B cell (primary cell): ENCODE measurements at regions not wholly inside any gene's neighbourhood (a gene's known extent, or its start where the extent isn't known, plus 50 kb on each side); places are given as distances from the start of the nearest gene placed in this dataset.

Experiments
- ATAC-seq: fragments of 200-7000 bp; cut with Tn5 transposase; one replicate; pipeline ENCODE4 v1.10.0; 2021; ENCODE audit warnings: low read depth, mild to moderate bottlenecking, moderate number of reproducible peaks, moderate library complexity
- CTCF ChIA-PET: fragments of 350-600 bp; sonication (Branson Sonifier 250); formaldehyde crosslinking; loops from one replicate; lab custom pipeline; 2021; ENCODE audit warnings: antibody characterized with exemption, inconsistent platforms; lab: Charles Lee
- POLR2A ChIA-PET: fragments of 350-600 bp; sonication (Branson Sonifier 250); formaldehyde crosslinking; loops from one replicate; lab custom pipeline; 2021; ENCODE audit warnings: antibody characterized with exemption; lab: Charles Lee
- DNase-seq: peaks from one replicate; pipeline ENCODE4 v3.0.0; 2013
- H2AFZ ChIP-seq: 2 replicates; pipeline ENCODE4 v1.6.1; 2012; ENCODE audit warnings: mild to moderate bottlenecking, low read depth, low read length; ENCODE audit not compliant: insufficient read depth, poor library complexity, severe bottlenecking
- H3K27ac ChIP-seq, 2 donors: 1 replicate in 1 of 2; 2 replicates in 1 of 2; pipeline ENCODE4 v1.5.1; 2012 to 2013; ENCODE audit warnings: low read length in 2 of 2, mild to moderate bottlenecking in 2 of 2, moderate library complexity in 1 of 2
- H3K27me3 ChIP-seq, 4 experiments: fragments of 200-600 bp in 1 of 4; sonication (generic) in 1 of 4; replicated peaks in 1 of 4; 1 replicate in 2 of 4; 2 replicates in 2 of 4; pipeline versions ENCODE4 v1.6.1 to v1.7.0; 2013 to 2016; ENCODE audit warnings: low read length in 3 of 4, mild to moderate bottlenecking in 2 of 4, mixed read lengths in 1 of 4, moderate library complexity in 1 of 4; ENCODE audit not compliant: insufficient read depth in 4 of 4, control insufficient read depth in 3 of 4; ENCODE audit errors: control extremely low read depth in 1 of 4
- H3K36me3 ChIP-seq, 2 experiments: replicated peaks in 1 of 2; 1 replicate in 1 of 2; 2 replicates in 1 of 2; pipeline versions ENCODE4 v1.6.1 to v1.7.1; 2013; ENCODE audit warnings: low read length in 1 of 2; ENCODE audit not compliant: insufficient read depth in 2 of 2, control insufficient read depth in 1 of 2; ENCODE audit errors: control extremely low read depth in 1 of 2, extremely low read depth in 1 of 2
- H3K4me1 ChIP-seq, 2 donors: fragments of 200-600 bp in 1 of 2; sonication (generic) in 1 of 2; 1 replicate in 1 of 2; 2 replicates in 1 of 2; pipeline versions ENCODE4 v1.5.1 to v1.6.1; 2013 to 2017; ENCODE audit warnings: low read length in 2 of 2; ENCODE audit not compliant: control insufficient read depth in 2 of 2, insufficient read depth in 2 of 2
- H3K4me2 ChIP-seq: replicated peaks from 2 replicates; pipeline ENCODE3; 2012; ENCODE audit warnings: mild to moderate bottlenecking, low read depth, low read length; ENCODE audit not compliant: poor library complexity, severe bottlenecking
- H3K4me3 ChIP-seq, 5 experiments: fragments of 200-600 bp in 1 of 5; sonication (generic) in 1 of 5; 1 replicate in 3 of 5; 2 replicates in 2 of 5; pipeline versions ENCODE4 v1.5.1 to v1.7.0; 2011 to 2016; ENCODE audit warnings: low read length in 4 of 5, mild to moderate bottlenecking in 4 of 5, low read depth in 2 of 5, control low read depth in 1 of 5, moderate library complexity in 1 of 5; ENCODE audit not compliant: insufficient read depth in 1 of 5; ENCODE audit errors: control extremely low read depth in 1 of 5, extremely low read depth in 1 of 5
- H3K79me2 ChIP-seq: fragments of 200-600 bp; sonication (generic); one replicate; pipeline ENCODE4 v1.6.0; 2016; ENCODE audit warnings: low read length; ENCODE audit not compliant: control insufficient read depth, insufficient read depth
- H3K9ac ChIP-seq: fragments of 200-600 bp; sonication (generic); 2 replicates; pipeline ENCODE4 v1.6.1; 2017; ENCODE audit warnings: mild to moderate bottlenecking, low read length, moderate library complexity
- H3K9me3 ChIP-seq, 3 donors: one replicate each; pipeline versions ENCODE4 v1.6.1 to v1.7.1; 2013; ENCODE audit warnings: low read length in 2 of 3; ENCODE audit not compliant: control insufficient read depth in 2 of 3, insufficient read depth in 1 of 3; ENCODE audit errors: control extremely low read depth in 1 of 3
- H4K20me1 ChIP-seq: 2 replicates; pipeline ENCODE4 v1.6.0; 2012; ENCODE audit warnings: mild to moderate bottlenecking, low read length; ENCODE audit not compliant: insufficient read depth, control insufficient read depth, poor library complexity, severe bottlenecking
- H3K27ac Mint-ChIP-seq: one replicate; pipeline ENCODE4 v1.8.0; 2021; ENCODE audit warnings: mixed read lengths
- H3K27me3 Mint-ChIP-seq: one replicate; pipeline ENCODE4 v1.8.0; 2021; ENCODE audit warnings: mixed read lengths
- H3K4me1 Mint-ChIP-seq: one replicate; pipeline ENCODE4 v1.8.0; 2021; ENCODE audit warnings: mixed read lengths
- H3K4me3 Mint-ChIP-seq: one replicate; pipeline ENCODE4 v1.8.0; 2021; ENCODE audit warnings: mixed read lengths
- H3K9me3 Mint-ChIP-seq: one replicate; pipeline ENCODE4 v1.8.0; 2022; ENCODE audit warnings: mixed read lengths; ENCODE audit not compliant: insufficient read depth
- CTCF ChIP-seq: fragments of 200-600 bp; IDR thresholded peaks from one replicate; pipeline ENCODE4 v1.8.0; 2022; ENCODE audit warnings: antibody characterized with exemption, mild to moderate bottlenecking
- EZH2 ChIP-seq: IDR thresholded peaks from 2 replicates; pipeline ENCODE4 v1.6.1; 2012; ENCODE audit warnings: borderline replicate concordance, low read depth, mild to moderate bottlenecking, moderate library complexity, low read length; ENCODE audit not compliant: insufficient read depth, poor library complexity, severe bottlenecking
- WGBS: methylation state at CpG from one replicate; pipeline ENCODE4 v1.1.5; 2013; ENCODE audit warnings: missing lambda C conversion rate; ENCODE audit not compliant: insufficient coverage; 5-methylcytosine and 5-hydroxymethylcytosine counted together
- intact Hi-C: fragments of 100-400 bp; cut with micrococcal nuclease; formaldehyde crosslinking; loops from one replicate; pipeline ENCODE4 v1.10.0; 2022

- no peak overlapping the region for H2AFZ ChIP-seq
- no peak overlapping the region for H3K27ac Mint-ChIP-seq
These were observed 59.7 kb upstream of the CCDC196 start for GRCh38 chr14:66426451-66426850.

GRCh38 chr14:66432334-66432733, 53.8 kb upstream of the CCDC196 start:
- Histone ChIP-seq H2AFZ (no peak overlapping the region), H4K20me1 (no peaks in the 10 kb centered on the region), H3K4me3 (no peak overlapping the region), H3K9ac (no peak overlapping the region), H3K9me3 (no peaks in the 10 kb centered on the region), H3K4me2 (no peak overlapping the region), H3K27ac (no peak overlapping the region), H3K4me1 (no peaks in the 10 kb centered on the region), H3K27me3 (no peaks in the 10 kb centered on the region), H3K36me3 (no peaks in the 10 kb centered on the region), H3K79me2 (no peaks in the 10 kb centered on the region)
- ATAC-seq = no peak
- TF ChIP-seq CTCF (no peak), EZH2 (no peak)
- H3K9me3 Mint-ChIP-seq = peaks cover 6% of the 10 kb centered on the region
- WGBS = no CpG with 5 or more reads among the region's 1 CpG
- POLR2A ChIA-PET = no interaction called here
- CTCF ChIA-PET = no interaction called here
- H3K27ac Mint-ChIP-seq = no peak overlapping the region
- intact Hi-C loops = no loop called here
- no peak overlapping the region for H3K4me3 Mint-ChIP-seq
- H3K27me3 Mint-ChIP-seq = no peaks in the 10 kb centered on the region
- DNase-seq = no peak
- H3K4me1 Mint-ChIP-seq = no peaks in the 10 kb centered on the region

More at GRCh38 chr14:66426451-66426850, 59.7 kb upstream of the CCDC196 start:
- no peak for DNase-seq
- no peak for ATAC-seq
- no peaks in the 10 kb centered on the region for H3K27me3 Mint-ChIP-seq
- Histone ChIP-seq H3K79me2 (no peaks in the 10 kb centered on the region), H3K27me3 (no peaks in the 10 kb centered on the region), H3K27ac (no peak overlapping the region), H3K4me3 (no peak overlapping the region), H3K36me3 (no peaks in the 10 kb centered on the region), H3K4me1 (no peaks in the 10 kb centered on the region), H3K9ac (no peak overlapping the region), H3K4me2 (no peak overlapping the region), H4K20me1 (no peaks in the 10 kb centered on the region), H3K9me3 (no peaks in the 10 kb centered on the region)
- no peaks in the 10 kb centered on the region for H3K9me3 Mint-ChIP-seq
- ChIA-PET CTCF (no interaction called here), POLR2A (no interaction called here)
- intact Hi-C loops = no loop called here
- TF ChIP-seq CTCF = no peak
- no peak for TF ChIP-seq EZH2
- WGBS = no CpG with 5 or more reads among the region's 2 CpGs
- H3K4me3 Mint-ChIP-seq = no peak overlapping the region
- H3K4me1 Mint-ChIP-seq = no peaks in the 10 kb centered on the region
